HCT116 (cell line): ENCODE measurements at regions not wholly inside any gene's neighbourhood (a gene's known extent, or its start where the extent isn't known, plus 50 kb on each side); places are given as distances from the start of the nearest gene placed in this dataset.

Experiments used
- ATAC-seq: fragments of 200-7000 bp; cut with Tn5 transposase; 2 replicates; pipeline ENCODE4 v1.9.1; 2020; ENCODE audit warnings: mild to moderate bottlenecking, moderate library complexity
- BruUV-seq: library from RNA; stranded (reverse); fragments of 400-500 nt; replicated peaks from 2 replicates; lab custom pipeline; 2021; lab: Mats Ljungman, UMichigan
- CTCF ChIA-PET: fragments of 300-600 bp; sonication (Branson Sonifier 250); formaldehyde crosslinking; loops from one replicate; lab custom pipeline; 2021; ENCODE audit warnings: antibody characterized with exemption; lab: Charles Lee
- POLR2A ChIA-PET: fragments of 300-600, 350-600 bp; sonication (Branson Sonifier 250); formaldehyde crosslinking; loops from one replicate; lab custom pipeline; 2021; ENCODE audit warnings: antibody characterized with exemption; lab: Charles Lee
- RAD21 ChIA-PET, 2 experiments: fragments of 300-600 bp; sonication (Branson Sonifier 250); formaldehyde crosslinking; loops; one replicate each; lab custom pipeline; 2023; ENCODE audit warnings: low total read pairs in 2 of 2; ENCODE audit not compliant: uncharacterized antibody in 2 of 2, unreplicated experiment in 2 of 2, low non-redundant PET in 1 of 2; lab: Charles Lee
- DNase-seq: peaks from one replicate; pipeline ENCODE4 v3.0.0-alpha.2; 2010; ENCODE audit warnings: low read depth, low spot score
- H2AFZ ChIP-seq: fragments of 200-600 bp; shearing (Covaris generic), sonication (generic); 2 replicates; pipeline ENCODE4 v1.6.1; 2017; ENCODE audit warnings: low read depth, mixed run types, mixed read lengths, antibody characterized with exemption, low read length; ENCODE audit not compliant: poor library complexity, severe bottlenecking
- H3K27ac ChIP-seq: 2 replicates; pipeline ENCODE4 v1.5.1; 2012; ENCODE audit warnings: low read depth, low read length
- H3K27me3 ChIP-seq: fragments of 200-600 bp; sonication (generic); 2 replicates; pipeline ENCODE4 v1.6.1; 2016; ENCODE audit warnings: mixed run types, low read length, mixed read lengths; ENCODE audit not compliant: insufficient read depth
- H3K36me3 ChIP-seq, 2 experiments: fragments of 200-500 bp in 1 of 2; fragments of 200-600 bp in 1 of 2; sonication (Bioruptor generic) in 1 of 2; sonication (generic) in 1 of 2; 2 replicates each; pipeline versions ENCODE4 v1.5.1 to v1.6.1; 2014 to 2016; ENCODE audit warnings: low read length in 2 of 2, inconsistent platforms in 1 of 2, mixed read lengths in 1 of 2, mixed run types in 1 of 2; ENCODE audit not compliant: insufficient read depth in 2 of 2, control insufficient read depth in 1 of 2
- H3K4me1 ChIP-seq, 2 experiments: fragments of 200-600 bp in 1 of 2; sonication (generic) in 1 of 2; 2 replicates each; pipeline versions ENCODE4 v1.5.1 to v1.6.1; 2012 to 2017; ENCODE audit warnings: low read length in 2 of 2, inconsistent platforms in 1 of 2, mild to moderate bottlenecking in 1 of 2, mixed read lengths in 1 of 2, mixed run types in 1 of 2, moderate library complexity in 1 of 2; ENCODE audit not compliant: insufficient read depth in 2 of 2, control insufficient read depth in 1 of 2
- H3K4me2 ChIP-seq: fragments of 200-600 bp; sonication (generic); 2 replicates; pipeline ENCODE4 v1.6.1; 2017; ENCODE audit warnings: mixed run types, low read length, mixed read lengths
- H3K4me3 ChIP-seq, 2 experiments: fragments of 200-600 bp in 1 of 2; sonication (generic) in 1 of 2; replicated peaks in 1 of 2; 2 replicates each; pipeline ENCODE4 v1.5.1; 2011 to 2016; ENCODE audit warnings: low read length in 2 of 2, control low read depth in 1 of 2, low read depth in 1 of 2, mild to moderate bottlenecking in 1 of 2, mixed read lengths in 1 of 2, mixed run types in 1 of 2
- H3K79me2 ChIP-seq: fragments of 200-600 bp; sonication (generic); 2 replicates; pipeline ENCODE4 v1.6.1; 2017; ENCODE audit warnings: mild to moderate bottlenecking, mixed run types, low read length, moderate library complexity, mixed read lengths; ENCODE audit not compliant: insufficient read depth
- H3K9ac ChIP-seq: fragments of 200-600 bp; sonication (generic); 2 replicates; pipeline ENCODE4 v1.6.1; 2016; ENCODE audit warnings: low read length, mixed read lengths
- H3K9me2 ChIP-seq: fragments of 200-600 bp; sonication (generic), shearing (Covaris generic); 2 replicates; pipeline ENCODE4 v1.6.1; 2017; ENCODE audit warnings: mixed run types, mild to moderate bottlenecking, moderate library complexity; ENCODE audit not compliant: insufficient read depth
- H3K9me3 ChIP-seq, 2 experiments: fragments of 200-500 bp in 1 of 2; fragments of 200-600 bp in 1 of 2; sonication (Bioruptor generic) in 1 of 2; sonication (generic) in 1 of 2; 2 replicates each; pipeline ENCODE4 v1.6.1; 2014 to 2017; ENCODE audit warnings: low read length in 2 of 2, mixed read lengths in 2 of 2, inconsistent platforms in 1 of 2, low read depth in 1 of 2, mild to moderate bottlenecking in 1 of 2, mixed run types in 1 of 2, moderate library complexity in 1 of 2; ENCODE audit not compliant: control insufficient read depth in 1 of 2, insufficient read depth in 1 of 2
- H4K20me1 ChIP-seq: fragments of 200-600 bp; sonication (generic), shearing (Covaris generic); 2 replicates; pipeline ENCODE4 v1.6.1; 2017; ENCODE audit warnings: mixed run types, mild to moderate bottlenecking, moderate library complexity; ENCODE audit not compliant: insufficient read depth
- CEBPB ChIP-seq: IDR thresholded peaks from 2 replicates; pipeline ENCODE4 v1.6.1; 2012; ENCODE audit warnings: low read depth
- CTCF ChIP-seq, 3 experiments: fragments of 200-600 bp in 1 of 3; sonication (generic) in 1 of 3; IDR thresholded peaks in 2 of 3; conservative IDR thresholded peaks in 1 of 3; 2 replicates each; pipeline ENCODE4 v1.5.1; 2012 to 2017; ENCODE audit warnings: low read depth in 2 of 3, low read length in 2 of 3, antibody characterized with exemption in 1 of 3, borderline replicate concordance in 1 of 3, control low read depth in 1 of 3, mild to moderate bottlenecking in 1 of 3, mixed read lengths in 1 of 3, mixed run types in 1 of 3, moderate library complexity in 1 of 3; ENCODE audit not compliant: insufficient read depth in 1 of 3
- EGR1 ChIP-seq: IDR thresholded peaks from 2 replicates; pipeline ENCODE4 v1.6.1; 2012; ENCODE audit warnings: low read depth
- FOSL1 ChIP-seq: IDR thresholded peaks from 2 replicates; pipeline ENCODE4 v1.6.1; 2012; ENCODE audit warnings: low read depth
- JUND ChIP-seq: IDR thresholded peaks from 2 replicates; pipeline ENCODE4 v1.6.1; 2012
- MAX ChIP-seq: IDR thresholded peaks from 2 replicates; pipeline ENCODE4 v1.6.1; 2012
- POLR2A ChIP-seq: IDR thresholded peaks from 2 replicates; pipeline ENCODE4 v1.7.0; 2011; ENCODE audit warnings: borderline replicate concordance; ENCODE audit not compliant: insufficient read depth, insufficient read length; ENCODE audit errors: extremely low read depth
- REST ChIP-seq: IDR thresholded peaks from 2 replicates; pipeline ENCODE4 v1.6.1; 2012; ENCODE audit warnings: low read depth
- SP1 ChIP-seq: IDR thresholded peaks from 2 replicates; pipeline ENCODE4 v1.6.1; 2012; ENCODE audit warnings: low read depth
- TCF7L2 ChIP-seq: IDR thresholded peaks from 2 replicates; pipeline ENCODE4 v1.7.0; 2011; ENCODE audit warnings: borderline replicate concordance, inconsistent platforms; ENCODE audit not compliant: insufficient read depth, insufficient read length; ENCODE audit errors: extremely low read depth
- ZBTB33 ChIP-seq: IDR thresholded peaks from 2 replicates; pipeline ENCODE4 v1.6.1; 2011; ENCODE audit warnings: mild to moderate bottlenecking, low read length, moderate library complexity; ENCODE audit not compliant: insufficient replicate concordance; ENCODE audit errors: extremely low read depth
- ZFX ChIP-seq: fragments of 450-650 bp; IDR thresholded peaks from 2 replicates; pipeline ENCODE4 v1.6.1; 2017
- ZNF274 ChIP-seq: fragments of 200-500 bp; sonication (Bioruptor generic); IDR thresholded peaks from 2 replicates; pipeline ENCODE4 v1.6.1; 2014; ENCODE audit warnings: mild to moderate bottlenecking, low read depth, low read length, inconsistent platforms
- intact Hi-C: fragments of 100-400 bp; cut with micrococcal nuclease; formaldehyde crosslinking; loops from 2 replicates; pipeline ENCODE4 v1.10.0; 2022

- Histone ChIP-seq H3K9me2 (no peaks in the 10 kb centered on the region), H2AFZ (no peak overlapping the region), H3K9me3 (no peaks in the 10 kb centered on the region), H3K79me2 (no peaks in the 10 kb centered on the region), H3K36me3 (no peaks in the 10 kb centered on the region), H3K9ac (no peak overlapping the region), H3K4me3 (no peak overlapping the region), H3K4me1 (no peaks in the 10 kb centered on the region), H3K27me3 (no peaks in the 10 kb centered on the region), H4K20me1 (no peaks in the 10 kb centered on the region), H3K4me2 (no peak overlapping the region), H3K27ac (no peak overlapping the region)
- ATAC-seq: no peak
- CTCF ChIA-PET: no interaction called here
- intact Hi-C loops: no loop called here
- POLR2A ChIA-PET: no interaction called here
- no peak for DNase-seq
- RAD21 ChIA-PET: no interaction called here
- BruUV-seq: no TSS peak
- TF ChIP-seq ZBTB33 (no peak), JUND (no peak), POLR2A (no peak), ZNF274 (no peak), TCF7L2 (no peak), CEBPB (no peak), EGR1 (no peak), SP1 (no peak), ZFX (no peak), MAX (no peak), CTCF (IDR thresholded peaks at IDR 0.05 in 2 of 3, conservative IDR thresholded peaks at IDR 0.05 in 1 of 3; ENCODE audit: borderline replicate concordance in 1 of 3, insufficient read depth in 1 of 3, low read depth in 2 of 3, low read length in 2 of 3) (no peak), REST (no peak), FOSL1 (no peak)
Measured at GRCh38 chr5:117060099-117060498, 485.5 kb upstream of the SEMA6A start.
